ENCODE measurements at regions not wholly inside any gene's neighbourhood (a gene's known extent, or its start where the extent isn't known, plus 50 kb on each side); places are given as distances from the start of the nearest gene placed in this dataset.

DNA sequence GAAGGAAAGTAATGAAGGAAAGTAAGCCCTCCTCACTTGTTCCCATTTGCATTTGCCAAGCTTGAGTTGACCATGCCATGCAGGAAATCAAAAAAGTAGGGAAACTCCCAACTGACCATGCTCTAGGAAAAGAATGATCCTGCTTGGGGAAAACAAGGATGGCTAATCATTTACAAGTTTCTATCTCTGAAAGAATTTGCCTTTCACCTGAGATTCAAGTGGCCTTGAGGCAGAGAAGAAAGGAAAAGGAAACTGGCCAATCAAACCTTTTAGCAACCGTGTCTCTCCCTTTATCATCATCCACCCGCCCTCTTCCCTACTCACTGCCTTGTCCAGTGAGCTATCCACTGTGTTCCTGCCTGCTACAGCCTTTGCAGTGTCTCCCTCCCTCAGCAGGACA, 757.2 kb upstream of the SOX9 start:
- no peak for TF ChIP-seq POLR2A (IDR thresholded peaks at IDR 0.05)
- TF ChIP-seq, protein P1, sequence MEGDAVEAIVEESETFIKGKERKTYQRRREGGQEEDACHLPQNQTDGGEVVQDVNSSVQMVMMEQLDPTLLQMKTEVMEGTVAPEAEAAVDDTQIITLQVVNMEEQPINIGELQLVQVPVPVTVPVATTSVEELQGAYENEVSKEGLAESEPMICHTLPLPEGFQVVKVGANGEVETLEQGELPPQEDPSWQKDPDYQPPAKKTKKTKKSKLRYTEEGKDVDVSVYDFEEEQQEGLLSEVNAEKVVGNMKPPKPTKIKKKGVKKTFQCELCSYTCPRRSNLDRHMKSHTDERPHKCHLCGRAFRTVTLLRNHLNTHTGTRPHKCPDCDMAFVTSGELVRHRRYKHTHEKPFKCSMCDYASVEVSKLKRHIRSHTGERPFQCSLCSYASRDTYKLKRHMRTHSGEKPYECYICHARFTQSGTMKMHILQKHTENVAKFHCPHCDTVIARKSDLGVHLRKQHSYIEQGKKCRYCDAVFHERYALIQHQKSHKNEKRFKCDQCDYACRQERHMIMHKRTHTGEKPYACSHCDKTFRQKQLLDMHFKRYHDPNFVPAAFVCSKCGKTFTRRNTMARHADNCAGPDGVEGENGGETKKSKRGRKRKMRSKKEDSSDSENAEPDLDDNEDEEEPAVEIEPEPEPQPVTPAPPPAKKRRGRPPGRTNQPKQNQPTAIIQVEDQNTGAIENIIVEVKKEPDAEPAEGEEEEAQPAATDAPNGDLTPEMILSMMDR (IDR thresholded peaks at IDR 0.05): no peak
- TF ChIP-seq POLR2AphosphoS5 (IDR thresholded peaks at IDR 0.05; ENCODE audit: insufficient read depth in 1 of 2, low read depth in 1 of 2): no peak

Measured in vagina (tissue), 2 donors.